ENCODE measurements at regions not wholly inside any gene's neighbourhood (a gene's known extent, or its start where the extent isn't known, plus 50 kb on each side); places are given as distances from the start of the nearest gene placed in this dataset.

- 4% methylated on average over 6 of the region's 6 CpGs for WGBS (ENCODE audit: low lambda C conversion rate)
- no peak overlapping the region for H2AFZ ChIP-seq (ENCODE audit: low read length)
- intact Hi-C loops (cut with micrococcal nuclease; ENCODE audit: unreplicated experiment) (loop anchor here (10.0 kb wide), 1 partner anchor 977 kb away; no protein-coding TSS in a partner anchor), in situ Hi-C loops (cut with HindIII; ENCODE audit: extremely low pct_ligation_motif_present, low pct_unique_long_range_greater_than_20kb) (no loop called here)
- no peak overlapping the region for H3K4me3 ChIP-seq (replicated peaks in 1 of 3; ENCODE audit: insufficient read depth in 1 of 3, low read depth in 2 of 3, low read length in 3 of 3)
- no peaks in the 10 kb centered on the region for H3K79me2 ChIP-seq (ENCODE audit: insufficient read depth, low read length)
- no peaks in the 10 kb centered on the region for H3K4me1 ChIP-seq (ENCODE audit: insufficient read depth, low read length)
- ATAC-seq = no peak
- ChIA-PET CTCF (ENCODE audit: low intra/inter-chr PET ratio, low total read pairs) (no interaction called here), POLR2A (no interaction called here)
- no peak for FAIRE-seq
- BruUV-seq (replicated peaks) = no TSS peak
- no peak for DNase-seq (ENCODE audit: low spot score)
- peaks cover 2 to 8% of the 10 kb centered on the region in 2 experiments; a peak in 1 of 5 replicates for H3K27me3 ChIP-seq (ENCODE audit: control insufficient read depth in 1 of 2, insufficient read depth in 2 of 2, low read length in 2 of 2)
- no peak overlapping the region for H3K9ac ChIP-seq (ENCODE audit: insufficient read depth, low read depth, low read length)
- H3K36me3 ChIP-seq (replicated peaks in 1 of 2; ENCODE audit: control insufficient read depth in 1 of 2, insufficient read depth in 2 of 2, low read length in 2 of 2) = no peaks in the 10 kb centered on the region
- H3K27ac ChIP-seq (ENCODE audit: extremely low read length, insufficient read depth, low read length) = no peak overlapping the region
- H3K9me3 ChIP-seq (ENCODE audit: low read length) = no peaks in the 10 kb centered on the region
- TF ChIP-seq, protein P1, sequence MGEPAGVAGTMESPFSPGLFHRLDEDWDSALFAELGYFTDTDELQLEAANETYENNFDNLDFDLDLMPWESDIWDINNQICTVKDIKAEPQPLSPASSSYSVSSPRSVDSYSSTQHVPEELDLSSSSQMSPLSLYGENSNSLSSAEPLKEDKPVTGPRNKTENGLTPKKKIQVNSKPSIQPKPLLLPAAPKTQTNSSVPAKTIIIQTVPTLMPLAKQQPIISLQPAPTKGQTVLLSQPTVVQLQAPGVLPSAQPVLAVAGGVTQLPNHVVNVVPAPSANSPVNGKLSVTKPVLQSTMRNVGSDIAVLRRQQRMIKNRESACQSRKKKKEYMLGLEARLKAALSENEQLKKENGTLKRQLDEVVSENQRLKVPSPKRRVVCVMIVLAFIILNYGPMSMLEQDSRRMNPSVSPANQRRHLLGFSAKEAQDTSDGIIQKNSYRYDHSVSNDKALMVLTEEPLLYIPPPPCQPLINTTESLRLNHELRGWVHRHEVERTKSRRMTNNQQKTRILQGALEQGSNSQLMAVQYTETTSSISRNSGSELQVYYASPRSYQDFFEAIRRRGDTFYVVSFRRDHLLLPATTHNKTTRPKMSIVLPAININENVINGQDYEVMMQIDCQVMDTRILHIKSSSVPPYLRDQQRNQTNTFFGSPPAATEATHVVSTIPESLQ (CRISPR knock-in tag; conservative IDR thresholded peaks at IDR 0.05) = no peak
- TF ChIP-seq YEATS4 (CRISPR knock-in tag; IDR thresholded peaks at IDR 0.05; ENCODE audit: borderline replicate concordance) (no peak), MXI1 (IDR thresholded peaks at IDR 0.05; ENCODE audit: borderline replicate concordance, low read depth, low read length) (no peak), ZZZ3 (CRISPR knock-in tag; IDR thresholded peaks at IDR 0.05; ENCODE audit: borderline replicate concordance) (no peak), DMAP1 (CRISPR knock-in tag; IDR thresholded peaks at IDR 0.05) (no peak), HOXD1 (CRISPR knock-in tag; IDR thresholded peaks at IDR 0.05) (no peak), ZNF460 (CRISPR knock-in tag; IDR thresholded peaks at IDR 0.05; ENCODE audit: borderline replicate concordance) (no peak), ZNF562 (CRISPR knock-in tag; IDR thresholded peaks at IDR 0.05; ENCODE audit: borderline replicate concordance) (no peak), PHB2 (IDR thresholded peaks at IDR 0.05; ENCODE audit: partially characterized antibody) (no peak), ZBTB42 (CRISPR knock-in tag; IDR thresholded peaks at IDR 0.05) (no peak), KLF15 (CRISPR knock-in tag; IDR thresholded peaks at IDR 0.05; ENCODE audit: borderline replicate concordance) (no peak)
- TF ChIP-seq, protein P2, sequence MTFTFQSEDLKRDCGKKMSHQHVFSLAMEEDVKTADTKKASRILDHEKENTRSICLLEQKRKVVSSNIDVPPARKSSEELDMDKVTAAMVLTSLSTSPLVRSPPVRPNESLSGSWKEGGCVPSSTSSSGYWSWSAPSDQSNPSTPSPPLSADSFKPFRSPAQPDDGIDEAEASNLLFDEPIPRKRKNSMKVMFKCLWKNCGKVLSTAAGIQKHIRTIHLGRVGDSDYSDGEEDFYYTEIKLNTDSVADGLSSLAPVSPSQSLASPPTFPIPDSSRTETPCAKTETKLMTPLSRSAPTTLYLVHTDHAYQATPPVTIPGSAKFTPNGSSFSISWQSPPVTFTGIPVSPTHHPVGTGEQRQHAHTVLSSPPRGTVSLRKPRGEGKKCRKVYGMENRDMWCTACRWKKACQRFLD (CRISPR knock-in tag; IDR thresholded peaks at IDR 0.05; ENCODE audit: borderline replicate concordance) = no peak
- no peaks in the 10 kb centered on the region for H4K20me1 ChIP-seq (ENCODE audit: insufficient read depth, low read length)
- no peak overlapping the region for H3K4me2 ChIP-seq (ENCODE audit: low read depth, low read length)
Observed at GRCh38 chr16:17571499-17572093, 100.8 kb upstream of the XYLT1 start.

Measured in HepG2 (cell line).